SK-N-SH (cell line): ENCODE measurements at regions not wholly inside any gene's neighbourhood (a gene's known extent, or its start where the extent isn't known, plus 50 kb on each side); places are given as distances from the start of the nearest gene placed in this dataset.

ENCODE experiments used
- CTCF ChIA-PET: fragments of 300-600, 350-600 bp; formaldehyde crosslinking; extraction: SDS; loops from one replicate; lab custom pipeline; 2021; lab: Yijun Ruan, JAX
- POLR2A ChIA-PET: fragments of 350-600 bp; sonication (Branson Sonifier 250); formaldehyde crosslinking; extraction: SDS; loops from one replicate; lab custom pipeline; 2020; ENCODE audit warnings: antibody characterized with exemption, inconsistent platforms; lab: Yijun Ruan, JAX
- DNase-seq: peaks from one replicate; pipeline ENCODE4 v3.0.0; 2012
- H2AFZ ChIP-seq: fragments of 200-600 bp; sonication (generic); 2 replicates; pipeline ENCODE4 v1.8.1; 2016; ENCODE audit warnings: antibody characterized with exemption, mild to moderate bottlenecking, low read depth
- H3F3A ChIP-seq: fragments of 200-600 bp; sonication (generic); replicated peaks from 2 replicates; pipeline ENCODE3; 2016; ENCODE audit warnings: antibody characterized with exemption, mild to moderate bottlenecking; ENCODE audit not compliant: insufficient read depth
- H3K27ac ChIP-seq, 2 experiments: fragments of 200-500 bp in 1 of 2; fragments of 200-600 bp in 1 of 2; sonication (Bioruptor generic) in 1 of 2; sonication (generic), shearing (Covaris generic) in 1 of 2; 2 replicates each; pipeline versions ENCODE4 v1.5.1 to v1.6.1; 2014 to 2016; ENCODE audit warnings: low read depth in 2 of 2, inconsistent platforms in 1 of 2, low read length in 1 of 2, mild to moderate bottlenecking in 1 of 2, mixed read lengths in 1 of 2
- H3K27me3 ChIP-seq: fragments of 200-600 bp; sonication (generic), shearing (Covaris generic); 2 replicates; pipeline ENCODE4 v1.6.1; 2016; ENCODE audit warnings: mixed run types; ENCODE audit not compliant: insufficient read depth
- H3K36me3 ChIP-seq, 2 experiments: fragments of 200-500 bp in 1 of 2; fragments of 200-600 bp in 1 of 2; sonication (Bioruptor generic) in 1 of 2; sonication (generic) in 1 of 2; replicated peaks in 1 of 2; 2 replicates each; pipeline versions ENCODE3 to v1.5.1; 2014 to 2016; ENCODE audit warnings: low read length in 1 of 2, mild to moderate bottlenecking in 1 of 2; ENCODE audit not compliant: insufficient read depth in 2 of 2, control insufficient read depth in 1 of 2
- H3K4me1 ChIP-seq, 2 experiments: fragments of 200-500 bp in 1 of 2; fragments of 200-600 bp in 1 of 2; sonication (Bioruptor generic) in 1 of 2; sonication (generic), shearing (Covaris generic) in 1 of 2; 2 replicates each; pipeline versions ENCODE4 v1.5.1 to v1.6.1; 2014 to 2016; ENCODE audit warnings: low read depth in 1 of 2, low read length in 1 of 2, mixed run types in 1 of 2; ENCODE audit not compliant: insufficient read depth in 2 of 2, control insufficient read depth in 1 of 2
- H3K4me2 ChIP-seq: fragments of 200-600 bp; sonication (generic), shearing (Covaris generic); 2 replicates; pipeline ENCODE4 v1.6.1; 2017; ENCODE audit warnings: mixed run types
- H3K4me3 ChIP-seq, 2 experiments: fragments of 200-500 bp in 1 of 2; fragments of 200-600 bp in 1 of 2; sonication (Bioruptor generic) in 1 of 2; sonication (generic), shearing (Covaris generic) in 1 of 2; 2 replicates each; pipeline versions ENCODE4 v1.5.1 to v1.8.1; 2014 to 2016; ENCODE audit warnings: low read depth in 2 of 2, inconsistent platforms in 1 of 2, low read length in 1 of 2, mild to moderate bottlenecking in 1 of 2, mixed read lengths in 1 of 2, moderate library complexity in 1 of 2
- H3K79me2 ChIP-seq: fragments of 200-600 bp; sonication (generic); 2 replicates; pipeline ENCODE4 v1.8.1; 2017; ENCODE audit warnings: mild to moderate bottlenecking; ENCODE audit not compliant: insufficient read depth
- H3K9ac ChIP-seq: fragments of 200-600 bp; sonication (generic); 2 replicates; pipeline ENCODE4 v1.6.1; 2017; ENCODE audit warnings: mixed run types
- H3K9me2 ChIP-seq: fragments of 200-600 bp; sonication (generic); 2 replicates; pipeline ENCODE4 v1.6.1; 2017; ENCODE audit warnings: mixed run types
- H3K9me3 ChIP-seq: fragments of 200-600 bp; sonication (generic); 2 replicates; pipeline ENCODE4 v1.6.1; 2017; ENCODE audit warnings: mixed run types, mild to moderate bottlenecking, moderate library complexity
- H4K20me1 ChIP-seq: fragments of 200-600 bp; sonication (generic); 2 replicates; pipeline ENCODE4 v1.6.1; 2017; ENCODE audit warnings: mild to moderate bottlenecking, mixed run types; ENCODE audit not compliant: insufficient read depth
- CTCF ChIP-seq: fragments of 200-600 bp; sonication (generic); IDR thresholded peaks from 2 replicates; pipeline ENCODE4 v1.6.1; 2017; ENCODE audit warnings: antibody characterized with exemption, mild to moderate bottlenecking, moderate library complexity
- EP300 ChIP-seq, 2 experiments: IDR thresholded peaks; 2 replicates each; pipeline versions ENCODE4 v1.4.0 to v1.6.1; 2012; ENCODE audit warnings: borderline replicate concordance in 1 of 2, low read depth in 1 of 2, low read length in 1 of 2
- FOSL2 ChIP-seq: IDR thresholded peaks from 2 replicates; pipeline ENCODE4 v1.4.0; 2012; ENCODE audit warnings: low read depth, mild to moderate bottlenecking, moderate library complexity, borderline replicate concordance
- FOXJ3 ChIP-seq: sonication (generic); formaldehyde crosslinking; IDR thresholded peaks from 2 replicates; pipeline ENCODE4 v1.5.1; 2020; ENCODE audit warnings: mild to moderate bottlenecking, missing genetic modification reagents
- GATA2 ChIP-seq: sonication (generic); formaldehyde crosslinking; IDR thresholded peaks from 2 replicates; pipeline ENCODE4 v1.5.0; 2020; ENCODE audit warnings: mild to moderate bottlenecking, missing genetic modification reagents
- MXI1 ChIP-seq: IDR thresholded peaks from 2 replicates; pipeline ENCODE4 v1.6.1; 2012; ENCODE audit warnings: mild to moderate bottlenecking, low read depth, low read length, improper control_type of control experiment
- NFIC ChIP-seq: IDR thresholded peaks from 2 replicates; pipeline ENCODE4 v1.4.0; 2012; ENCODE audit warnings: borderline replicate concordance
- RAD21 ChIP-seq: IDR thresholded peaks from 2 replicates; pipeline ENCODE4 v1.6.1; 2012; ENCODE audit warnings: mild to moderate bottlenecking, low read length
- REST ChIP-seq: IDR thresholded peaks from 2 replicates; pipeline ENCODE4 v1.6.1; 2012; ENCODE audit warnings: mild to moderate bottlenecking, low read depth, low read length, moderate library complexity
- RXRA ChIP-seq: IDR thresholded peaks from 2 replicates; pipeline ENCODE4 v1.4.0; 2012; ENCODE audit warnings: low read depth, mild to moderate bottlenecking, borderline replicate concordance
- SMC3 ChIP-seq: IDR thresholded peaks from 2 replicates; pipeline ENCODE4 v1.6.1; 2012; ENCODE audit warnings: low read depth, low read length, improper control_type of control experiment
- TAF1 ChIP-seq: IDR thresholded peaks from 2 replicates; pipeline ENCODE4 v1.6.1; 2012; ENCODE audit warnings: low read depth, mild to moderate bottlenecking, low read length, moderate library complexity, borderline replicate concordance
- TCF12 ChIP-seq: IDR thresholded peaks from 2 replicates; pipeline ENCODE4 v1.4.0; 2012
- TEAD4 ChIP-seq: IDR thresholded peaks from 2 replicates; pipeline ENCODE4 v1.4.0; 2012; ENCODE audit warnings: mild to moderate bottlenecking, borderline replicate concordance; ENCODE audit not compliant: insufficient read depth
- USF1 ChIP-seq: IDR thresholded peaks from 2 replicates; pipeline ENCODE4 v1.4.0; 2012; ENCODE audit warnings: low read depth, borderline replicate concordance
- YY1 ChIP-seq: IDR thresholded peaks from 2 replicates; pipeline ENCODE4 v1.4.0; 2012; ENCODE audit warnings: low read depth, mild to moderate bottlenecking
- WGBS: methylation state at CpG from one replicate; pipeline ENCODE4 v1.1.6; 2017; ENCODE audit warnings: low lambda C conversion rate; 5-methylcytosine and 5-hydroxymethylcytosine counted together
- TF ChIP-seq, protein P1 (sequence below): IDR thresholded peaks from 2 replicates; pipeline ENCODE4 v1.4.0; 2012; ENCODE audit warnings: low read depth, borderline replicate concordance

DNA sequence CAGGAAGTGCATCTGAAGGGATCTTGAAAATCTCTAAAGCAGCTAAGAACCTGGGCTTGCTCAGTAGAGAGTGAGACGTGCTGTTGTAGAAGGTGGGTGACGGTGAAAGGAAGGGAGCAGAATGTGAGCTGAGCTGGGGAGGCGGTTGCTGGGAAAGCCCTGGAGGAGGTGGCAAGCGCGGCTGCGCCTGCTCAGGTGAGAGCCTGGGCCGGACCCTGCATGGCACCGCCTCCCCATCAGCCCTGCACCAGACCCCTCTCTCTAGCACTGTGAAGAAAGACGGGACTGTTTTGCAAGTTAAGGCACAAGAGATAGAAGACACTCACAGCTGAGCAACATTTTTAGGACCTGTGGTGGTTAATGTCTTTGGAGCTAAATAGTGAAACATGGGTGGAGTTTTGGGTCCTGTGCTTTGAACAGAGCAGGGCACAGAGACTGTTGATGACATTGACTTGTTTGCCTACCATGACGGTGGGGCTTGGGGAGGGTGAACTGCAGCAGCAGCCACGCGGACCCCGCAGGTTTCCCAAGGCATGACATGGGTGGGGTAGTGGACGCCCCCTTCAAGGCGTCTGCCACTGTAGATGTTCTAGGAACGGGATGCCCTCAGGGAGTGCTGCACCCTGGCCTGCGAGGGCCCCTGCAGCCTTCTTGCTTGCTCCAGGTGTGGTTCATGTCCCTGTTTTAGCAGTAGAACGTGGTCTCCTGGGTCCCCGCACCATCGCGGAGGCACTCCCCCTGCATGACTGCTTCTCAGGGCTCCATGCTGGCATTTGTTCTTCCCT lies 245.3 kb downstream of the TSN start:
- no peak for TF ChIP-seq EP300 (IDR thresholded peaks at IDR 0.05; ENCODE audit: borderline replicate concordance in 1 of 2, low read depth in 1 of 2, low read length in 1 of 2)
- no peak for TF ChIP-seq NFIC
- TF ChIP-seq RAD21, result no peak
- TF ChIP-seq, protein P1, sequence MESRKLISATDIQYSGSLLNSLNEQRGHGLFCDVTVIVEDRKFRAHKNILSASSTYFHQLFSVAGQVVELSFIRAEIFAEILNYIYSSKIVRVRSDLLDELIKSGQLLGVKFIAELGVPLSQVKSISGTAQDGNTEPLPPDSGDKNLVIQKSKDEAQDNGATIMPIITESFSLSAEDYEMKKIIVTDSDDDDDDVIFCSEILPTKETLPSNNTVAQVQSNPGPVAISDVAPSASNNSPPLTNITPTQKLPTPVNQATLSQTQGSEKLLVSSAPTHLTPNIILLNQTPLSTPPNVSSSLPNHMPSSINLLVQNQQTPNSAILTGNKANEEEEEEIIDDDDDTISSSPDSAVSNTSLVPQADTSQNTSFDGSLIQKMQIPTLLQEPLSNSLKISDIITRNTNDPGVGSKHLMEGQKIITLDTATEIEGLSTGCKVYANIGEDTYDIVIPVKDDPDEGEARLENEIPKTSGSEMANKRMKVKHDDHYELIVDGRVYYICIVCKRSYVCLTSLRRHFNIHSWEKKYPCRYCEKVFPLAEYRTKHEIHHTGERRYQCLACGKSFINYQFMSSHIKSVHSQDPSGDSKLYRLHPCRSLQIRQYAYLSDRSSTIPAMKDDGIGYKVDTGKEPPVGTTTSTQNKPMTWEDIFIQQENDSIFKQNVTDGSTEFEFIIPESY, result no peak
- TF ChIP-seq FOXJ3 (CRISPR knock-in tag), result no peak
- TF ChIP-seq TAF1, result no peak
- TF ChIP-seq TCF12, result no peak
- TF ChIP-seq SMC3, result no peak
- no peak for TF ChIP-seq CTCF
- no peak for TF ChIP-seq MXI1
- TF ChIP-seq GATA2 (CRISPR knock-in tag), result no peak
- no peak for TF ChIP-seq REST
- TF ChIP-seq YY1, result no peak
- no peak for TF ChIP-seq TEAD4
- no peak for TF ChIP-seq FOSL2
- no peak for TF ChIP-seq RXRA
- no peak for TF ChIP-seq USF1
- POLR2A ChIA-PET, result no interaction called here
- Histone ChIP-seq H3K4me2 (no peak overlapping the region), H4K20me1 (no peaks in the 10 kb centered on the region), H3K27me3 (no peaks in the 10 kb centered on the region), H3K79me2 (no peaks in the 10 kb centered on the region), H3K27ac (no peak overlapping the region), H3F3A (no peaks in the 10 kb centered on the region), H3K4me3 (no peak overlapping the region), H2AFZ (no peak overlapping the region), H3K9me2 (no peaks in the 10 kb centered on the region), H3K36me3 (no peaks in the 10 kb centered on the region), H3K9ac (no peak overlapping the region), H3K9me3 (no peaks in the 10 kb centered on the region), H3K4me1 (peaks cover 0 to 32% of the 10 kb centered on the region in 2 experiments; a peak in 3 of 4 replicates)
- DNase-seq, result no peak
- WGBS, result 59% methylated on average over 11 of the region's 21 CpGs
- CTCF ChIA-PET, result no interaction called here
